ENCODE measurements at regions not wholly inside any gene's neighbourhood (a gene's known extent, or its start where the extent isn't known, plus 50 kb on each side); places are given as distances from the start of the nearest gene placed in this dataset.

DNA sequence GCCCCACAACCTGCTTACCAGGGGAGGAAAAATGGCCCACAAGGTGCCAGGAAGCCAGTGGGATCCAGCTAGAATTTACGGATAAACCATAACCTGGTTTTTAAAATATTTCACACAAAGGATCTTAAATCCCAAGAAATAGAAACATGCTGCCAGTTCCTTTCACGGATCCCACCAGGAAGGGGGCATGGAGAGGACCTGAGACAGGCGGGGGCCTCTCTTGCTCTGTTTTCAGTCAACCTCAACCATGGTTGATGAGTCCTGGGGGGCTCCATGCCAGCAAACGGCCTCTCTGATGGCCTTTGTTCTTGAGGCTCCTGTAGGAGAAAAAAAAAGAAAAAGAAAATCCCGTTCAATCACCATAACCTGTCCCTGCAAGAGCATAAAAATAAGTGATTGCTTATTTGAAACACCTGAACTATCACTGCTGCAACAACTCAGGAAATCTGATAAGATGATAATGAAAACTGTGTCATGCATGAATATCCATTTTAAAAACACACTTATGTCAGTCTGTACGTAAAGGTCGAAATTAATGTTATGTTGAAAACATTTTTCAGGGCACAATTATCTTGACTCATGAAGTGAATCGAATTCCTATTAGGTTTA, 125.8 kb upstream of the CST7 start:
- no peak overlapping the region for H3K27ac ChIP-seq (ENCODE audit: low read depth in 2 of 2, low read length in 2 of 2)
- no peaks in the 10 kb centered on the region for H3K36me3 ChIP-seq (ENCODE audit: control insufficient read depth in 2 of 2, insufficient read depth in 2 of 2, low read length in 2 of 2)
- no peaks in the 10 kb centered on the region for H3K27me3 ChIP-seq (ENCODE audit: control insufficient read depth in 2 of 2, insufficient read depth in 2 of 2, low read length in 2 of 2)
- H3K9me3 ChIP-seq (ENCODE audit: control insufficient read depth in 2 of 2, low read length in 2 of 2) = no peaks in the 10 kb centered on the region
- H3K4me1 ChIP-seq (ENCODE audit: control insufficient read depth in 2 of 2, insufficient read depth in 2 of 2, low read length in 2 of 2) = no peaks in the 10 kb centered on the region
- H3K4me3 ChIP-seq (ENCODE audit: low read length in 2 of 2) = no peak overlapping the region
- no peak overlapping the region for H3K9ac ChIP-seq (ENCODE audit: low read depth in 1 of 2, low read length in 2 of 2)

- Histone ChIP-seq H3K4me1 (ENCODE audit: control insufficient read depth in 2 of 2, insufficient read depth in 2 of 2, low read length in 2 of 2) (no peaks in the 10 kb centered on the region), H3K27me3 (ENCODE audit: control insufficient read depth in 2 of 2, insufficient read depth in 2 of 2, low read length in 2 of 2) (no peaks in the 10 kb centered on the region), H3K4me3 (ENCODE audit: low read length in 2 of 2) (no peak overlapping the region), H3K9ac (ENCODE audit: low read depth in 1 of 2, low read length in 2 of 2) (no peak overlapping the region), H3K27ac (ENCODE audit: low read depth in 2 of 2, low read length in 2 of 2) (no peak overlapping the region), H3K9me3 (ENCODE audit: control insufficient read depth in 2 of 2, low read length in 2 of 2) (no peaks in the 10 kb centered on the region), H3K36me3 (ENCODE audit: control insufficient read depth in 2 of 2, insufficient read depth in 2 of 2, low read length in 2 of 2) (no peaks in the 10 kb centered on the region)
These were observed 124.9 kb upstream of the CST7 start for GRCh38 chr20:24823989-24824693.

DNA sequence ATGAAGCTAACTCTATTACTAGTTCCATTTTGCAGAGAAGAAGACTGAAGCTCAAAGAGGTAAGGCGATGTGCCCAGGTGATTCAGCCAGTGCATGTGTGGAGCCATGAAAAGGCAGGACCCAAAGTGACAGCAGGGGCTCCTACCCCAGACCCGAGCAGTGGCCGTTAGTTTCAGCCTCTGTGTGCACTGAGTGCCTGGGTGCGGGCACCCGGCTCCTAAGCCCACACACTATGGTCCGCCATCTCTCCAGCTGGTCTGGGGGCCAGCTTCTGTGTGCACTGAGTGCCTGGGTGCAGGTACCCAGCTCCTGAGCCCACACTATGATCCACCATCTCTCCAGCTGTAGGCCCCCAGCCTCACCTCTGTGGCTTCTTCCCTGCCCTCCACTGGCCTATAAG, 123.5 kb upstream of the CST7 start:
- no peaks in the 10 kb centered on the region for H3K36me3 ChIP-seq (ENCODE audit: control insufficient read depth in 2 of 2, insufficient read depth in 2 of 2, low read length in 2 of 2)
- H3K4me1 ChIP-seq (ENCODE audit: control insufficient read depth in 2 of 2, insufficient read depth in 2 of 2, low read length in 2 of 2) = no peaks in the 10 kb centered on the region
- H3K27me3 ChIP-seq (ENCODE audit: control insufficient read depth in 2 of 2, insufficient read depth in 2 of 2, low read length in 2 of 2) = no peaks in the 10 kb centered on the region
- H3K9ac ChIP-seq (ENCODE audit: low read depth in 1 of 2, low read length in 2 of 2) = no peak overlapping the region
- no peak overlapping the region for H3K27ac ChIP-seq (ENCODE audit: low read depth in 2 of 2, low read length in 2 of 2)
- no peak overlapping the region for H3K4me3 ChIP-seq (ENCODE audit: low read length in 2 of 2)
- no peaks in the 10 kb centered on the region for H3K9me3 ChIP-seq (ENCODE audit: control insufficient read depth in 2 of 2, low read length in 2 of 2)

DNA sequence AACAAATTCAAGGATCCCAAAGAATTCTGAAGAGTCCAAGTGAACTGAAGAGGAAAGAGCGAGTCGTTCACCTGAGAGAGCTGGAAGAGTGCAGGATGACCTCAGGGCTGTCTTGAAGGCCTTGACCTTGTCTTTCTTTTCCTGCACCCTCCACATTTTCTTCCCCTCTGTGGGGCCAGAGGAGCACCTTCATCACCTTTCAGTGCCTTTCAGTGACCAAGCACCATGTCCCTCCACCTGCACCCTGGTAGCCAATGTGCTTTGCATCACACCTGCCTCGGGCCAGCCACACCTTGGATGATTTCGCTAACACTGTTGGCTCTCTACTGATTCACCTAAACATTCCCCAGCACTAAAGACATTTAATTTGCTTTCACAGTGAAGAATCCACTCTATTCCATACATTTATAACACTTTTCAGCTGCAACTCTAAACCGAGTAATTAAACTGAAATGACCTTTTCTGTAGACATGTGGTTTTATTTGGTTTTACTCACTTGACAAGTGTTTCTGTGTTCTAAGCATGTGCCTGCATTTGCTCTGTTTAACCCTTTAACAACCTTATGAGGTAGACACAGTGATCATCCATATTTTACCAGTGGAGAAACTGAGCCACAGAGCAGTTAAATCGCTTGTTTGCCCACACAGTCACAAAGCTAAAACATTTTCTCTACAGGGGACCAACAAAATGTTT, 121.3 kb upstream of the CST7 start:
- Histone ChIP-seq H3K9ac (ENCODE audit: low read depth in 1 of 2, low read length in 2 of 2) (no peak overlapping the region), H3K36me3 (ENCODE audit: control insufficient read depth in 2 of 2, insufficient read depth in 2 of 2, low read length in 2 of 2) (no peaks in the 10 kb centered on the region), H3K4me3 (ENCODE audit: low read length in 2 of 2) (no peak overlapping the region), H3K4me1 (ENCODE audit: control insufficient read depth in 2 of 2, insufficient read depth in 2 of 2, low read length in 2 of 2) (no peaks in the 10 kb centered on the region), H3K9me3 (ENCODE audit: control insufficient read depth in 2 of 2, low read length in 2 of 2) (no peaks in the 10 kb centered on the region), H3K27ac (ENCODE audit: low read depth in 2 of 2, low read length in 2 of 2) (no peak overlapping the region), H3K27me3 (ENCODE audit: control insufficient read depth in 2 of 2, insufficient read depth in 2 of 2, low read length in 2 of 2) (no peaks in the 10 kb centered on the region)

DNA sequence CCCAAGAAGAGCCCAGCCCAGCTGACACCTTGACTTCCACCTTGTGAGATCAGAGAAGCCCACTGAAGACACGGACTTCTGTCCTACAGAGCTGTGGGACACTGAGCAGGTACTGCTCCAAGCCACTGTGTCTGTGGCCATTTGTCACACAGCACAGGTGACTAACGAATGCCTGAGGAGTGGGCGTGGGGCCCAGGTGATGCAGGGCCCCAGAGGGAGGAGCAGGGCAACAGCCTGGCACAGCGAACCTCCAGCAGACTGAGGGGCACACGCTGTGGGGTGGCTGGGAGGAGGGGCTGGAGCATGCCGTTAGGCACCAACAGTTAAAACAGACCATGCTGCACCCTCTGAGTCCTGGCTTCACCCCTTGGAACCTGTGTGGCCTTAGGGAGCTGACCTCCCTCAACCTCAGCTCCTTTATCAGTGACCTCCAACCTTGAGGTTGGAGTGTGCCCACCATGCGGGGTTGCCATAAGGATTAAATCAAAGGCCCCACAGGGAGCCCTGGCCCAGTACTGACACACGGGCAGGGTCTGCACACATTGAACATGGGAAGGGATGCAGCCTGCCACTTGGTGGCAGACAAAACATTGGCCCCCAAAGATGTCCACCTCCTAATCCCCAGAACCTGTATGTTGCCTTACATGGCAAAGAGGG, 119.9 kb upstream of the CST7 start:
- Histone ChIP-seq H3K27ac (ENCODE audit: low read depth in 2 of 2, low read length in 2 of 2) (no peak overlapping the region), H3K36me3 (ENCODE audit: control insufficient read depth in 2 of 2, insufficient read depth in 2 of 2, low read length in 2 of 2) (no peaks in the 10 kb centered on the region), H3K9ac (ENCODE audit: low read depth in 1 of 2, low read length in 2 of 2) (no peak overlapping the region), H3K27me3 (ENCODE audit: control insufficient read depth in 2 of 2, insufficient read depth in 2 of 2, low read length in 2 of 2) (no peaks in the 10 kb centered on the region), H3K4me3 (ENCODE audit: low read length in 2 of 2) (no peak overlapping the region), H3K4me1 (ENCODE audit: control insufficient read depth in 2 of 2, insufficient read depth in 2 of 2, low read length in 2 of 2) (no peaks in the 10 kb centered on the region), H3K9me3 (ENCODE audit: control insufficient read depth in 2 of 2, low read length in 2 of 2) (no peaks in the 10 kb centered on the region)

- Histone ChIP-seq H3K9ac (ENCODE audit: low read depth in 1 of 2, low read length in 2 of 2) (no peak overlapping the region), H3K27me3 (ENCODE audit: control insufficient read depth in 2 of 2, insufficient read depth in 2 of 2, low read length in 2 of 2) (no peaks in the 10 kb centered on the region), H3K4me3 (ENCODE audit: low read length in 2 of 2) (no peak overlapping the region), H3K9me3 (ENCODE audit: control insufficient read depth in 2 of 2, low read length in 2 of 2) (no peaks in the 10 kb centered on the region), H3K4me1 (ENCODE audit: control insufficient read depth in 2 of 2, insufficient read depth in 2 of 2, low read length in 2 of 2) (no peaks in the 10 kb centered on the region), H3K36me3 (ENCODE audit: control insufficient read depth in 2 of 2, insufficient read depth in 2 of 2, low read length in 2 of 2) (no peaks in the 10 kb centered on the region), H3K27ac (ENCODE audit: low read depth in 2 of 2, low read length in 2 of 2) (no peak overlapping the region)
These were observed 119.3 kb upstream of the CST7 start for GRCh38 chr20:24829649-24830370.

DNA sequence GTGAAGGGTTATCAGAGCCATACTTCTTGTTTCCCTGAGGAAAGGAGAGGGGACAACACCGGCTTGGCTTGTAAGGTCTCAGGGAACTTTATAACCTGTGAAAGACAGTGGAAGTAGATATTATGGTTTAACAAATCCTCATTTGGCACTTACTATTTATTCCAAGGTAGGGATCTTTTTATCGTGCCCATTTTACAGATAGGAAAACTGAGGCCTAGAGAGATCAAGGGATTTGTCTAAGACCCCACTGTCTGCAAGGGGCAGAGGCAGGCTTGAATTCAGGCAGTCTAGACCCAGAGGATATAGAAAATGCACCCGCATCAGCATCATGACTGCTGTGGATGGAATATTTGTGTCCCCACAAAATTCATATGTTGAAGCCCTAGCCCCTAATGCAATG, 118.4 kb upstream of the CST7 start:
- H3K4me1 ChIP-seq (ENCODE audit: control insufficient read depth in 2 of 2, insufficient read depth in 2 of 2, low read length in 2 of 2) = no peaks in the 10 kb centered on the region
- no peak overlapping the region for H3K9ac ChIP-seq (ENCODE audit: low read depth in 1 of 2, low read length in 2 of 2)
- H3K4me3 ChIP-seq (ENCODE audit: low read length in 2 of 2) = no peak overlapping the region
- no peak overlapping the region for H3K27ac ChIP-seq (ENCODE audit: low read depth in 2 of 2, low read length in 2 of 2)
- no peaks in the 10 kb centered on the region for H3K27me3 ChIP-seq (ENCODE audit: control insufficient read depth in 2 of 2, insufficient read depth in 2 of 2, low read length in 2 of 2)
- no peaks in the 10 kb centered on the region for H3K36me3 ChIP-seq (ENCODE audit: control insufficient read depth in 2 of 2, insufficient read depth in 2 of 2, low read length in 2 of 2)
- no peaks in the 10 kb centered on the region for H3K9me3 ChIP-seq (ENCODE audit: control insufficient read depth in 2 of 2, low read length in 2 of 2)

DNA sequence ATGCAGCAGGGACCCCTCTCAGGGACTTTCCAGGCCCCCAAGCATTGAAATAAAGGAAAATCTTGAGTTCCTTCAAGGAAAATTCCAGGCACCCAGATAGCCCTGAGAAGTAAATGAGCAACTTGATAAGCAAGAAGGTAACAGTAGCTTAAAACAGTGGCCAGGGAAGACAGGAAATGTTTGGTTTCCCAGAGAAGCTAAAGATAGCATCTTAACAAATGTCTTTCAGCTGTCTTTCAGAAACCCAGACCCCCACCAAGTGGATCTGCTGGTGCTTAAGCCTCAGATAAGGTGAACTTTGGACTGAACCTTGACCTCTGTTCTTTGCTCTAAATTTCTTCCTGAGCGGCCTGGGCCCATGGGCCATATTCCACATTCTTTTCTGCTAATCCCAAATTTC, 117.8 kb upstream of the CST7 start:
- no peaks in the 10 kb centered on the region for H3K36me3 ChIP-seq (ENCODE audit: control insufficient read depth in 2 of 2, insufficient read depth in 2 of 2, low read length in 2 of 2)
- H3K9me3 ChIP-seq (ENCODE audit: control insufficient read depth in 2 of 2, low read length in 2 of 2) = no peaks in the 10 kb centered on the region
- no peaks in the 10 kb centered on the region for H3K4me1 ChIP-seq (ENCODE audit: control insufficient read depth in 2 of 2, insufficient read depth in 2 of 2, low read length in 2 of 2)
- H3K9ac ChIP-seq (ENCODE audit: low read depth in 1 of 2, low read length in 2 of 2) = no peak overlapping the region
- no peaks in the 10 kb centered on the region for H3K27me3 ChIP-seq (ENCODE audit: control insufficient read depth in 2 of 2, insufficient read depth in 2 of 2, low read length in 2 of 2)
- no peak overlapping the region for H3K4me3 ChIP-seq (ENCODE audit: low read length in 2 of 2)
- no peak overlapping the region for H3K27ac ChIP-seq (ENCODE audit: low read depth in 2 of 2, low read length in 2 of 2)

- Histone ChIP-seq H3K4me1 (ENCODE audit: control insufficient read depth in 2 of 2, insufficient read depth in 2 of 2, low read length in 2 of 2) (no peaks in the 10 kb centered on the region), H3K27me3 (ENCODE audit: control insufficient read depth in 2 of 2, insufficient read depth in 2 of 2, low read length in 2 of 2) (no peaks in the 10 kb centered on the region), H3K4me3 (ENCODE audit: low read length in 2 of 2) (no peak overlapping the region), H3K27ac (ENCODE audit: low read depth in 2 of 2, low read length in 2 of 2) (no peak overlapping the region), H3K9me3 (ENCODE audit: control insufficient read depth in 2 of 2, low read length in 2 of 2) (no peaks in the 10 kb centered on the region), H3K36me3 (ENCODE audit: control insufficient read depth in 2 of 2, insufficient read depth in 2 of 2, low read length in 2 of 2) (no peaks in the 10 kb centered on the region), H3K9ac (ENCODE audit: low read depth in 1 of 2, low read length in 2 of 2) (no peak overlapping the region)
These were observed 116.6 kb upstream of the CST7 start for GRCh38 chr20:24832518-24832917.

- Histone ChIP-seq H3K27ac (ENCODE audit: low read depth in 2 of 2, low read length in 2 of 2) (no peak overlapping the region), H3K36me3 (ENCODE audit: control insufficient read depth in 2 of 2, insufficient read depth in 2 of 2, low read length in 2 of 2) (no peaks in the 10 kb centered on the region), H3K4me1 (ENCODE audit: control insufficient read depth in 2 of 2, insufficient read depth in 2 of 2, low read length in 2 of 2) (no peaks in the 10 kb centered on the region), H3K9ac (ENCODE audit: low read depth in 1 of 2, low read length in 2 of 2) (no peak overlapping the region), H3K4me3 (ENCODE audit: low read length in 2 of 2) (no peak overlapping the region), H3K9me3 (ENCODE audit: control insufficient read depth in 2 of 2, low read length in 2 of 2) (no peaks in the 10 kb centered on the region), H3K27me3 (ENCODE audit: control insufficient read depth in 2 of 2, insufficient read depth in 2 of 2, low read length in 2 of 2) (no peaks in the 10 kb centered on the region)
These were observed 115.5 kb upstream of the CST7 start for GRCh38 chr20:24833592-24833991.

Data from mucosa of rectum (tissue), 2 donors.